Endodermal cell (in vitro differentiated cells): ENCODE measurements at regions not wholly inside any gene's neighbourhood (a gene's known extent, or its start where the extent isn't known, plus 50 kb on each side); places are given as distances from the start of the nearest gene placed in this dataset.

Experiments
- DNase-seq: peaks from one replicate; pipeline ENCODE4 v3.0.0-alpha.2; 2017
- H3K27ac ChIP-seq: 2 replicates; pipeline ENCODE4 v1.5.1; 2013; ENCODE audit warnings: mild to moderate bottlenecking, low read depth, low read length, moderate library complexity
- H3K27me3 ChIP-seq: 2 replicates; pipeline ENCODE4 v1.6.1; 2013; ENCODE audit warnings: mild to moderate bottlenecking, low read length, moderate library complexity; ENCODE audit not compliant: insufficient read depth, control insufficient read depth, poor library complexity, severe bottlenecking
- H3K36me3 ChIP-seq: 2 replicates; pipeline ENCODE4 v1.7.0; 2013; ENCODE audit warnings: mild to moderate bottlenecking, low read length, moderate library complexity; ENCODE audit not compliant: control insufficient read depth, insufficient read depth
- H3K4me1 ChIP-seq: one replicate; pipeline ENCODE4 v1.7.0; 2013; ENCODE audit warnings: low read length; ENCODE audit not compliant: control insufficient read depth, insufficient read depth
- H3K4me3 ChIP-seq: 2 replicates; pipeline ENCODE4 v1.5.1; 2013; ENCODE audit warnings: mild to moderate bottlenecking, low read length, moderate library complexity
- H3K9ac ChIP-seq: 2 replicates; pipeline ENCODE4 v1.6.1; 2013; ENCODE audit warnings: mild to moderate bottlenecking, low read length, moderate library complexity; ENCODE audit not compliant: poor library complexity, severe bottlenecking; ENCODE audit errors: extremely low read depth
- H3K9me3 ChIP-seq: 2 replicates; pipeline ENCODE4 v1.6.1; 2013; ENCODE audit warnings: mild to moderate bottlenecking, low read length, moderate library complexity; ENCODE audit not compliant: control insufficient read depth
- H3K27ac Mint-ChIP-seq: 2 replicates; pipeline ENCODE4 v1.8.0; 2020; ENCODE audit warnings: mixed read lengths
- H3K27me3 Mint-ChIP-seq: 2 replicates; pipeline ENCODE4 v1.8.0; 2021; ENCODE audit warnings: mild to moderate bottlenecking, mixed read lengths; ENCODE audit not compliant: insufficient read depth
- H3K36me3 Mint-ChIP-seq: 2 replicates; pipeline ENCODE4 v1.8.0; 2020; ENCODE audit warnings: low read depth, mixed read lengths
- H3K4me1 Mint-ChIP-seq: 2 replicates; pipeline ENCODE4 v1.8.0; 2020; ENCODE audit warnings: mixed read lengths
- H3K4me3 Mint-ChIP-seq: 2 replicates; pipeline ENCODE4 v1.8.0; 2020; ENCODE audit warnings: mild to moderate bottlenecking, moderate library complexity, mixed read lengths
- H3K9me3 Mint-ChIP-seq: 2 replicates; pipeline ENCODE4 v1.8.0; 2020; ENCODE audit warnings: mild to moderate bottlenecking, mixed read lengths
- CTCF ChIP-seq: fragments of 200-600 bp; sonication (generic); conservative IDR thresholded peaks from 2 replicates; pipeline ENCODE4 v1.5.0; 2021; ENCODE audit warnings: antibody characterized with exemption, mild to moderate bottlenecking
- WGBS, 2 experiments: methylation state at CpG; one replicate each; pipeline versions ENCODE4 v1.1.5 to v1.1.7; 2013; ENCODE audit warnings: missing lambda C conversion rate in 2 of 2, mixed read lengths in 1 of 2; ENCODE audit not compliant: insufficient coverage in 1 of 2, insufficient read length in 1 of 2; 5-methylcytosine and 5-hydroxymethylcytosine counted together

GRCh38 chr16:35255186-35255803, 1795.9 kb downstream of the TP53TG3F start:
- Histone ChIP-seq H3K9ac (no peak overlapping the region), H3K4me1 (no peaks in the 10 kb centered on the region), H3K27ac (no peak overlapping the region), H3K27me3 (no peaks in the 10 kb centered on the region), H3K9me3 (peaks cover 57% of the 10 kb centered on the region), H3K36me3 (no peaks in the 10 kb centered on the region), H3K4me3 (no peak overlapping the region)
- WGBS, 2 experiments = 88 to 92% methylated on average over 12 to 33 of the region's 33 CpGs
- no peaks in the 10 kb centered on the region for H3K27me3 Mint-ChIP-seq
- no peaks in the 10 kb centered on the region for H3K36me3 Mint-ChIP-seq
- no peak overlapping the region for H3K27ac Mint-ChIP-seq
- no peak for TF ChIP-seq CTCF
- H3K9me3 Mint-ChIP-seq = peaks cover 79% of the 10 kb centered on the region
- DNase-seq = no peak
- H3K4me1 Mint-ChIP-seq = no peaks in the 10 kb centered on the region
- no peak overlapping the region for H3K4me3 Mint-ChIP-seq

- Mint-ChIP-seq H3K27ac (no peak overlapping the region), H3K9me3 (peaks cover 80% of the 10 kb centered on the region), H3K4me1 (no peaks in the 10 kb centered on the region), H3K36me3 (no peaks in the 10 kb centered on the region), H3K27me3 (no peaks in the 10 kb centered on the region), H3K4me3 (no peak overlapping the region)
- DNase-seq = no peak
- peaks cover 60% of the 10 kb centered on the region for H3K9me3 ChIP-seq
- no peak overlapping the region for H3K4me3 ChIP-seq
- WGBS, 2 experiments = 80 to 90% methylated on average over 2 to 10 of the region's 11 CpGs
- TF ChIP-seq CTCF = no peak
- no peaks in the 10 kb centered on the region for H3K27me3 ChIP-seq
- H3K9ac ChIP-seq = no peak overlapping the region
- H3K36me3 ChIP-seq = no peaks in the 10 kb centered on the region
- H3K4me1 ChIP-seq = no peaks in the 10 kb centered on the region
- H3K27ac ChIP-seq = no peak overlapping the region
Measured at GRCh38 chr16:35255816-35256215, 1796.4 kb downstream of the TP53TG3F start.

GRCh38 chr16:35258381-35258780, 1799.0 kb downstream of the TP53TG3F start:
- Mint-ChIP-seq H3K36me3 (no peaks in the 10 kb centered on the region), H3K4me1 (no peaks in the 10 kb centered on the region), H3K27me3 (no peaks in the 10 kb centered on the region), H3K9me3 (peaks cover 85% of the 10 kb centered on the region), H3K4me3 (no peak overlapping the region), H3K27ac (no peak overlapping the region)
- no peaks in the 10 kb centered on the region for H3K27me3 ChIP-seq
- H3K4me1 ChIP-seq = no peaks in the 10 kb centered on the region
- H3K27ac ChIP-seq = no peak overlapping the region
- TF ChIP-seq CTCF = no peak
- 74 to 79% methylated on average over 5 to 9 of the region's 9 CpGs for WGBS, 2 experiments
- no peak for DNase-seq
- no peak overlapping the region for H3K9ac ChIP-seq
- no peaks in the 10 kb centered on the region for H3K36me3 ChIP-seq
- peak overlapping the region; percentile 23 for H3K4me3 ChIP-seq
- peaks cover 77% of the 10 kb centered on the region for H3K9me3 ChIP-seq
